ENCODE measurements at regions not wholly inside any gene's neighbourhood (a gene's known extent, or its start where the extent isn't known, plus 50 kb on each side); places are given as distances from the start of the nearest gene placed in this dataset.

DNA sequence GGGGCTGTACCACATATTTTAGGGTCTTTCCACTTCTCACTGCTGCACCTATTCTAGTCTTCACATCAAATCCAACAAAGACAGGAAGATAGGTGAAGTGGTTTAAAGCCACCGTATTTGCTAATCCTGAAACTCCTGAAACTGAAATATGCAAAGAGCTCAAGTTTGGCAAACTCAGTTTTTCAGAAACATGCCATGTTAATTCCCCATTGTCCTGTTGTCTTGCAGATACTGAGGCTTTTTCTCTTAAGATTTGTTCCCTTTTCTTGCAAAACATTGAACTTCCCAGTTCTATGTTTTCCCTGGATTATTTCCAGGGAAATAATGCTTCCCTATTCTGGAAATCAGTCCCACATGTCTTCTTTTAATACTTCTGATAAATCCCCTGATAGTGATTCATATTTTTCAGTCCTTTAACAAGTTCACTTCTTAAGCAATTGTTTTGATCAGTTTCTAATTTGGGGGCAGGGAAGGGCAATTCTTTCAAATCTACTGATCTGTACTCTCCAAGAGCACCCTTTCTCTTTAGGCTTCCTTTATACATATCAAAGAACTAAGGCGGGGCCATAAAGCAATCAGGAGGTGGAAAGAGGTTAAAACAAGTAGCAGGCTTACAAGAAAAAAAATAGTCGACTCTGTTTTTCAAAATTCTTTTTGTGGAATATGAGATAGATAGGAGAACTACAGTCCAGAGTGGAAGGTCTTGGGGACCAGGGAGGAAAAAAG, 648.5 kb downstream of the BNC2 start:
- H3K9me3 Mint-ChIP-seq, result no peaks in the 10 kb centered on the region
- no peak overlapping the region for H3K4me3 Mint-ChIP-seq
- CTCF ChIA-PET, result no interaction called here
- H3K27ac Mint-ChIP-seq, result no peak overlapping the region
- DNase-seq (ENCODE audit: low spot score) (no peak), ATAC-seq (peak; percentile 26; the same call in 1 of the 2 replicates)
- TF ChIP-seq ETV6 (CRISPR knock-in tag; IDR thresholded peaks at IDR 0.05), result no peak
- TF ChIP-seq AR (CRISPR knock-in tag; IDR thresholded peaks at IDR 0.05), result no peak
- no peak for TF ChIP-seq NR1H2 (CRISPR knock-in tag; IDR thresholded peaks at IDR 0.05)
- no peak for TF ChIP-seq USF1 (CRISPR knock-in tag; IDR thresholded peaks at IDR 0.05)
- TF ChIP-seq STAT6 (CRISPR knock-in tag; conservative IDR thresholded peaks at IDR 0.05; ENCODE audit: low read depth), result no peak
- TF ChIP-seq ZSCAN18 (CRISPR knock-in tag; IDR thresholded peaks at IDR 0.05), result no peak
- no peak for TF ChIP-seq ELF4 (CRISPR knock-in tag; IDR thresholded peaks at IDR 0.05; ENCODE audit: low read depth)
- TF ChIP-seq, protein P1, sequence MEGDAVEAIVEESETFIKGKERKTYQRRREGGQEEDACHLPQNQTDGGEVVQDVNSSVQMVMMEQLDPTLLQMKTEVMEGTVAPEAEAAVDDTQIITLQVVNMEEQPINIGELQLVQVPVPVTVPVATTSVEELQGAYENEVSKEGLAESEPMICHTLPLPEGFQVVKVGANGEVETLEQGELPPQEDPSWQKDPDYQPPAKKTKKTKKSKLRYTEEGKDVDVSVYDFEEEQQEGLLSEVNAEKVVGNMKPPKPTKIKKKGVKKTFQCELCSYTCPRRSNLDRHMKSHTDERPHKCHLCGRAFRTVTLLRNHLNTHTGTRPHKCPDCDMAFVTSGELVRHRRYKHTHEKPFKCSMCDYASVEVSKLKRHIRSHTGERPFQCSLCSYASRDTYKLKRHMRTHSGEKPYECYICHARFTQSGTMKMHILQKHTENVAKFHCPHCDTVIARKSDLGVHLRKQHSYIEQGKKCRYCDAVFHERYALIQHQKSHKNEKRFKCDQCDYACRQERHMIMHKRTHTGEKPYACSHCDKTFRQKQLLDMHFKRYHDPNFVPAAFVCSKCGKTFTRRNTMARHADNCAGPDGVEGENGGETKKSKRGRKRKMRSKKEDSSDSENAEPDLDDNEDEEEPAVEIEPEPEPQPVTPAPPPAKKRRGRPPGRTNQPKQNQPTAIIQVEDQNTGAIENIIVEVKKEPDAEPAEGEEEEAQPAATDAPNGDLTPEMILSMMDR (IDR thresholded peaks at IDR 0.05), result no peak
- TF ChIP-seq CREM (CRISPR knock-in tag; IDR thresholded peaks at IDR 0.05), result no peak
- no peak for TF ChIP-seq GRHL2 (CRISPR knock-in tag; IDR thresholded peaks at IDR 0.05; ENCODE audit: insufficient replicate concordance, severe bottlenecking)
- no peak for TF ChIP-seq TP53 (CRISPR knock-in tag; IDR thresholded peaks at IDR 0.05)
- TF ChIP-seq ZNF532 (CRISPR knock-in tag; IDR thresholded peaks at IDR 0.05; ENCODE audit: borderline replicate concordance), result no peak
- TF ChIP-seq ZNF423 (CRISPR knock-in tag; IDR thresholded peaks at IDR 0.05), result no peak
- no peak for TF ChIP-seq FOXJ3 (CRISPR knock-in tag; IDR thresholded peaks at IDR 0.05; ENCODE audit: borderline replicate concordance)
- TF ChIP-seq, protein P2, sequence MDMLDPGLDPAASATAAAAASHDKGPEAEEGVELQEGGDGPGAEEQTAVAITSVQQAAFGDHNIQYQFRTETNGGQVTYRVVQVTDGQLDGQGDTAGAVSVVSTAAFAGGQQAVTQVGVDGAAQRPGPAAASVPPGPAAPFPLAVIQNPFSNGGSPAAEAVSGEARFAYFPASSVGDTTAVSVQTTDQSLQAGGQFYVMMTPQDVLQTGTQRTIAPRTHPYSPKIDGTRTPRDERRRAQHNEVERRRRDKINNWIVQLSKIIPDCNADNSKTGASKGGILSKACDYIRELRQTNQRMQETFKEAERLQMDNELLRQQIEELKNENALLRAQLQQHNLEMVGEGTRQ (CRISPR knock-in tag; IDR thresholded peaks at IDR 0.05), result no peak
- no peak for TF ChIP-seq TCF7 (CRISPR knock-in tag; IDR thresholded peaks at IDR 0.05; ENCODE audit: low read depth)
- TF ChIP-seq, protein P3, sequence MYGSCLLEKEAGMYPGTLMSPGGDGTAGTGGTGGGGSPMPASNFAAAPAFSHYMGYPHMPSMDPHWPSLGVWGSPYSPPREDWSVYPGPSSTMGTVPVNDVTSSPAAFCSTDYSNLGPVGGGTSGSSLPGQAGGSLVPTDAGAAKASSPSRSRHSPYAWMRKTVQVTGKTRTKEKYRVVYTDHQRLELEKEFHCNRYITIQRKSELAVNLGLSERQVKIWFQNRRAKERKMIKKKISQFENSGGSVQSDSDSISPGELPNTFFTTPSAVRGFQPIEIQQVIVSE (CRISPR knock-in tag; IDR thresholded peaks at IDR 0.05; ENCODE audit: borderline replicate concordance), result no peak
- H3K36me3 Mint-ChIP-seq, result no peaks in the 10 kb centered on the region
- POLR2A ChIA-PET, result no interaction called here
- no peaks in the 10 kb centered on the region; the same call in 1 of the 2 replicates for H3K27me3 Mint-ChIP-seq (ENCODE audit: low read depth)
- H3K4me1 Mint-ChIP-seq, result peaks cover 18% of the 10 kb centered on the region
